Left lung (tissue), 4 donors: ENCODE measurements at regions not wholly inside any gene's neighbourhood (a gene's known extent, or its start where the extent isn't known, plus 50 kb on each side); places are given as distances from the start of the nearest gene placed in this dataset.

Experiments used
- ATAC-seq: fragments of 200-7000 bp; cut with Tn5 transposase; one replicate; pipeline ENCODE4 v1.9.1; 2020; ENCODE audit warnings: moderate library complexity
- DNase-seq, 4 donors: peaks; one replicate each; pipeline ENCODE4 v3.0.0-alpha.2; 2013 to 2020
- H3K27ac ChIP-seq, 2 donors: fragments of 200-600 bp; sonication (generic) in 1 of 2; one replicate each; pipeline versions ENCODE4 v1.5.0 to v1.8.0; 2020 to 2021
- H3K27me3 ChIP-seq, 2 donors: fragments of 200-600 bp; sonication (generic) in 1 of 2; one replicate each; pipeline versions ENCODE4 v1.5.0 to v1.8.0; 2020 to 2021
- H3K36me3 ChIP-seq, 2 donors: fragments of 200-600 bp; sonication (generic) in 1 of 2; one replicate each; pipeline versions ENCODE4 v1.5.0 to v1.8.0; 2020 to 2021
- H3K4me1 ChIP-seq, 2 donors: fragments of 200-600 bp; one replicate each; pipeline ENCODE4 v1.8.0; 2021
- H3K4me3 ChIP-seq, 2 donors: fragments of 200-600 bp; sonication (generic) in 1 of 2; one replicate each; pipeline versions ENCODE4 v1.5.0 to v1.8.0; 2020 to 2021; ENCODE audit warnings: mild to moderate bottlenecking in 1 of 2
- H3K9me3 ChIP-seq, 2 donors: fragments of 200-600 bp; sonication (generic) in 1 of 2; one replicate each; pipeline versions ENCODE4 v1.5.0 to v1.8.0; 2020 to 2021
- intact Hi-C, 2 donors: fragments of 100-400 bp; cut with DNase I; formaldehyde crosslinking; loops; one replicate each; pipeline versions ENCODE4 v1.11.2 to v1.14.2; 2022
- TF ChIP-seq, protein P1 (sequence below), 2 donors: fragments of 200-600 bp; sonication (generic) in 1 of 2; IDR thresholded peaks; one replicate each; pipeline versions ENCODE4 v1.5.0 to v1.8.0; 2021; ENCODE audit warnings: antibody characterized with exemption in 2 of 2
- donor health status: DM: no; HTN: yes; CAD: no.
- donor health status: DM: no; HTN: no; CAD: no.

DNA sequence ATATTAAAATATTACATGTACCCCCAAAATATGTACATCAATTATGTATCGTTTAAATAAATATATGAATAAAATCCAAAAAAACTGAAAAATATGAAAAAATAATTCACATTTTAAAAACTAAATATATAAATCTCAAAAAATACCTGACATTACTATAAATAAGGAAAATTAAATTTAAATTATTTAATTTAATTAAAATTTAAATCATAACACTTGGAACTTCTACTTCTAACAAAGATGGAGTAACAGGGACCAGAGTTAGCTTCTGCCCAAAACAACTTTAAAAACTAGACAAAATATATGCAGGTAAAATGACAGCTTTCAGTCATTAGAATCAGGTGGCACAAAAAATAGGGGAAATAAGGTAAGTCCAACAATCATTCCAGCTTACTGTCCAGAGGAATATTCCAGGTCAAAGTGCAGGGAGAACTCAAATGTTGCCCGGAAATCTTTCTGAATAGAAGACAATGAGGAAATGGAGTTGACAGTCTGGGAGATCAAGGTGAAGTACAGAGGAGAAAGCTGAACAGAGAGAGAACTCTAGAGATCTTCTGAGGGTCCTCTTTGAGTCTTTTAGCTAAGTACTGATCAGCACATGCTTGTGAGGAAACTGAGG lies 207.7 kb upstream of the ATP11B start:
- Histone ChIP-seq H3K36me3 (no peaks in the 10 kb centered on the region), H3K27ac (no peak overlapping the region), H3K4me1 (no peaks in the 10 kb centered on the region), H3K4me3 (no peak overlapping the region), H3K27me3 (no peaks in the 10 kb centered on the region), H3K9me3 (no peaks in the 10 kb centered on the region)
- DNase-seq (no peak), ATAC-seq (no peak)
- TF ChIP-seq, protein P1, sequence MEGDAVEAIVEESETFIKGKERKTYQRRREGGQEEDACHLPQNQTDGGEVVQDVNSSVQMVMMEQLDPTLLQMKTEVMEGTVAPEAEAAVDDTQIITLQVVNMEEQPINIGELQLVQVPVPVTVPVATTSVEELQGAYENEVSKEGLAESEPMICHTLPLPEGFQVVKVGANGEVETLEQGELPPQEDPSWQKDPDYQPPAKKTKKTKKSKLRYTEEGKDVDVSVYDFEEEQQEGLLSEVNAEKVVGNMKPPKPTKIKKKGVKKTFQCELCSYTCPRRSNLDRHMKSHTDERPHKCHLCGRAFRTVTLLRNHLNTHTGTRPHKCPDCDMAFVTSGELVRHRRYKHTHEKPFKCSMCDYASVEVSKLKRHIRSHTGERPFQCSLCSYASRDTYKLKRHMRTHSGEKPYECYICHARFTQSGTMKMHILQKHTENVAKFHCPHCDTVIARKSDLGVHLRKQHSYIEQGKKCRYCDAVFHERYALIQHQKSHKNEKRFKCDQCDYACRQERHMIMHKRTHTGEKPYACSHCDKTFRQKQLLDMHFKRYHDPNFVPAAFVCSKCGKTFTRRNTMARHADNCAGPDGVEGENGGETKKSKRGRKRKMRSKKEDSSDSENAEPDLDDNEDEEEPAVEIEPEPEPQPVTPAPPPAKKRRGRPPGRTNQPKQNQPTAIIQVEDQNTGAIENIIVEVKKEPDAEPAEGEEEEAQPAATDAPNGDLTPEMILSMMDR (IDR thresholded peaks at IDR 0.05): no peak
- intact Hi-C loops: no loop called here

- no peak for ATAC-seq
- intact Hi-C loops: no loop called here
- TF ChIP-seq, protein P1 (IDR thresholded peaks at IDR 0.05): no peak
These were observed 200.6 kb upstream of the ATP11B start for GRCh38 chr3:182592747-182593146.

DNA sequence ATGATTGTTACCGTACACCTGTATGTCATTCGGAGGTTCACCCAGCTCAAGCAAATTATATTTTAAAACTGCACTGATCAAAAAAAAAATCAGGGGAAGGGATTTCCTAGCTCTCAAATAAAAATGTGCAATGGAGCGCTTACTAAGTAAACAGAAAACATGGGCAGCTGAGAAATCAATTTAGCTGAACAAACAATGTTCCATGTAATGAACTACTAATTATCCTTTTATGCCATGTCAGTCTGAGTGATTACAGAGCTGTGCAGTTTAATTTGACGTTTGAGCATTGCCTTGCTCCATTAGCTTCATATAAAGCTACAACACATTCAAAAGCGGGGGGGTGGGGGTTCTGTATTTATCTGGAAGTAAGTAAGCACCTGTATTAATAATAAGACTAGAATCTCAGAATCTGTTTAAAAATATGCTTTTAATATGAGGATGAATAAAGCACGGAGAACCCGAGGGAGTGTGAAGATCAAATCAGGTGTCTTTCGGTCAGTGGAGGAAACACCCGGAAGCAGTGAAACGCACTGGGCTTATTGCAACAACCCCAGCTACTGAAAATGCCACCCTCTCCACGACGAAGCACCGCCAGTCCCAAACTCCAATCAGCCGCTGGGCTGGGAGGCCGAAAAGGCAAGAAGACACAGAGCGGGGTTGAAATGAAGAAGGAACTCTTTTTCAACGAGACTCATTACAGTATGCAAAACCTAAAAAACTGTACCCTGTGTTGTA lies 196.5 kb upstream of the ATP11B start:
- Histone ChIP-seq H3K27ac (no peak overlapping the region), H3K36me3 (no peaks in the 10 kb centered on the region), H3K4me3 (no peak overlapping the region), H3K27me3 (no peaks in the 10 kb centered on the region), H3K9me3 (no peaks in the 10 kb centered on the region), H3K4me1 (no peaks in the 10 kb centered on the region)
- DNase-seq (peak in 1 of 4 donors; percentile 39), ATAC-seq (no peak)
- TF ChIP-seq, protein P1 (IDR thresholded peaks at IDR 0.05): no peak
- intact Hi-C loops: no loop called here

More at GRCh38 chr3:182592747-182593146, 200.6 kb upstream of the ATP11B start:
- DNase-seq: no peak
- no peaks in the 10 kb centered on the region for H3K9me3 ChIP-seq
- H3K4me1 ChIP-seq: no peaks in the 10 kb centered on the region
- H3K4me3 ChIP-seq: no peak overlapping the region
- H3K27me3 ChIP-seq: no peaks in the 10 kb centered on the region
- H3K36me3 ChIP-seq: no peaks in the 10 kb centered on the region
- H3K27ac ChIP-seq: no peak overlapping the region

GRCh38 chr3:182597621-182598041 lies 195.7 kb upstream of the ATP11B start:
- no peaks in the 10 kb centered on the region for H3K36me3 ChIP-seq
- H3K4me3 ChIP-seq: no peak overlapping the region
- TF ChIP-seq, protein P1 (IDR thresholded peaks at IDR 0.05): no peak
- peak; percentile 89 for ATAC-seq
- no peaks in the 10 kb centered on the region for H3K9me3 ChIP-seq
- H3K27ac ChIP-seq: no peak overlapping the region
- DNase-seq: peak in 1 of 4 donors; percentile 26
- H3K27me3 ChIP-seq: no peaks in the 10 kb centered on the region
- no peaks in the 10 kb centered on the region for H3K4me1 ChIP-seq
- intact Hi-C loops: no loop called here

- Histone ChIP-seq H3K9me3 (no peaks in the 10 kb centered on the region), H3K4me3 (no peak overlapping the region), H3K36me3 (no peaks in the 10 kb centered on the region), H3K4me1 (no peaks in the 10 kb centered on the region), H3K27ac (no peak overlapping the region), H3K27me3 (no peaks in the 10 kb centered on the region)
- TF ChIP-seq, protein P1 (IDR thresholded peaks at IDR 0.05): no peak
- DNase-seq (no peak), ATAC-seq (no peak)
- intact Hi-C loops: no loop called here
These were observed 191.7 kb upstream of the ATP11B start for GRCh38 chr3:182601597-182601996.
